CD4-positive, alpha-beta T cell treated with Interleukin-21 for 1 hour (primary cell): ENCODE measurements at regions not wholly inside any gene's neighbourhood (a gene's known extent, or its start where the extent isn't known, plus 50 kb on each side); places are given as distances from the start of the nearest gene placed in this dataset.

ENCODE experiments used
- DNase-seq: peaks from one replicate; pipeline ENCODE4 v3.0.0-alpha.2; 2020

GRCh38 chr13:106118050-106118449 is 417.4 kb downstream of the EFNB2 start:
- no peak for DNase-seq

- DNase-seq, result no peak
Measured at GRCh38 chr13:106117640-106118039, 417.8 kb downstream of the EFNB2 start.

GRCh38 chr13:106117035-106117434 is 418.4 kb downstream of the EFNB2 start:
- DNase-seq, result no peak

- DNase-seq, result no peak
Measured at GRCh38 chr13:106115081-106115480, 420.4 kb downstream of the EFNB2 start.

DNA sequence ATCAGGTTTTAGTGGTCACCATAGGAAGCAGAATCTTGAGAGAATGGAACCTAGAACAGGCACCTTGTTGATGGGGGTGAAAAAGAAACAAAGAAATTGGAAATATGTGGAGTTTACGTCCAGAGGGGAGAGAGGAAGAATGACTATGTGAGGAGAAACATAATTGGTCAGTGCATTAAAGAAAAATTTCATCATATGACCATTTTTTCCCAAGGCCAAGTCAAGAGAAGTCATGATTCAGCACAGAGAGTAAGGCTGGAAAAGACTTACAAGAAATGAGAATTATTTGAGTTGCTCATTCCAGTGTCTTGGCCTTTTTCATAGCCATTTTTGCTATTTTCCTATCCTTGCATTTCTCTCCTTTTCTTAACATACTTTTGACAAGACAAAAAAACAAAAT is 421.7 kb downstream of the EFNB2 start:
- no peak for DNase-seq

DNA sequence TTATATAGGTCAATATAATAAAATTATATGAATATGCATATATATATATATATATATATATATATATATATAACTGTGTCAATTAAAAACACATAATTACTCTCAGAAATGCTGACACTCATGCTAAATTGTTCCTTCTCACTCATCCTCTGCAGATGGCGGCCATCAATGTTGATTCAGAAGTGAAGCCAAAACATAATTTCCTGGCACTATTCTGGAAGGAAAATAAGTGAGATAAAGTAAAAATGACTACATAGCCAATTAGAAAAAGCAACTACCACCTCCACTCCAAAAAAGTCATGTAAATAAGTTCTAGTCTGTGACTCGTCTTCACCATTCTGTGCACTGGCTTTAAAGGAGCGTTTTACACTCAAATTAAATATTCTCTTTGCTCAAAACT is 423.3 kb downstream of the EFNB2 start:
- no peak for DNase-seq

GRCh38 chr13:106110241-106110855 is 425.1 kb downstream of the EFNB2 start:
- DNase-seq, result no peak

GRCh38 chr13:106109391-106109791 is 426.1 kb downstream of the EFNB2 start:
- DNase-seq, result no peak

GRCh38 chr13:106108346-106108745 is 427.1 kb downstream of the EFNB2 start:
- no peak for DNase-seq

DNA sequence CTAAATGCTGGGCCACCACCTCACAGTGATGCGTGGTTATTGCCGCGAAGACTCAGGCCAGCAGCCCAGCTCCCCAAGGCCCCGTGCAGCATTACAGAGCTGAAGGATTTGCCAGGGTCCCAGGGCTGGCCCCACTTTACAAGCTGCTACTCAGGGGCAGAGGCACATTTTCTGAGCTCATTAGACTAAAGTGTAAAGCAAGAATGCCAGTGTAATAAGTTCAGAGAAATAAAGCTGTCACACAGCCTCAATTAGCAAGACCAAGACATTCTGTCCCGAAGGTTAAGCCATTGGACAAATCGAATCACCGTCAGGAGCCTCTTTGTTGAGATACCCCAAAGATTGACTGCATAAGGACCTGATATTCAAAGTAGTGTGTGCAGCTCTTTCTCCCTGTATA is 428.4 kb downstream of the EFNB2 start:
- no peak for DNase-seq

- no peak for DNase-seq
Measured at GRCh38 chr13:106105153-106105552, 430.3 kb downstream of the EFNB2 start.

GRCh38 chr13:106104281-106104901 is 431.1 kb downstream of the EFNB2 start:
- no peak for DNase-seq

DNA sequence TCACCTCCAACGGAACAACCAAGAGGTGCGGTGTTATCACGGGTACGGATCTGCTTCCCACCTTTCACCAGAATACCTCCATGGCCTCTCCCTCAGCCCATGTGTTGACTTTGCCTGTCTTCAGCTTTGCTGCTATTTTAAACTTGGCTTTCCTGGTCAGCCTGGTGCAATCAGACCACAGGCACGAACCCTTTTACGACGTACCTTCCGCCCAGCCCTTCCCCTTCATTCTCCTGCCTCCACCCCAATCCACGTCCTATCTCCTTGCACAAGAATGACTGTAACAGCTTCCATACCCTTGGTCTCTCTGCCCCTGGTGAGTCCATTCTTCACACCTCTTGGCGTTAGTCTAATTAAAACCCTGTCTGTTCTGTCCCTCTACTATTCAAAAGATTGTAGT is 431.7 kb downstream of the EFNB2 start:
- no peak for DNase-seq

DNA sequence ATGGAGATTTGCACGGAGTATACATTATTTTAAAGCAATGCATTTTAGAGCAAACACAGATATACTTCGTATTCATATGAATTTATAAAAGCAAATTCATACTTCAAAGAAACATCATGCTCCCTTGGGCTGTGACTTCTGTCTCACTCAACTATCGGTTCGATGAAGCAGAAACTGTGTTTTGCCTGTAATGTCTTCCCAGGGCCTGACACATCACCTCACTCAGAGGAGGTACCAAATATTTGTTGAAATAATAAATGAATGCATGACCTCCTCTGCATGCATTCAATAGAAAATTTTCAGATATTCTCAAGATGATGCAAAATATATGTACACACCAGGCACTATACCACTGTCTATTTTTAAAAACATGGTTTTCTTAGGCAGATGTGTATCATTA is 432.7 kb downstream of the EFNB2 start:
- DNase-seq, result no peak

GRCh38 chr13:106101201-106101600 is 434.3 kb downstream of the EFNB2 start:
- DNase-seq, result no peak

DNA sequence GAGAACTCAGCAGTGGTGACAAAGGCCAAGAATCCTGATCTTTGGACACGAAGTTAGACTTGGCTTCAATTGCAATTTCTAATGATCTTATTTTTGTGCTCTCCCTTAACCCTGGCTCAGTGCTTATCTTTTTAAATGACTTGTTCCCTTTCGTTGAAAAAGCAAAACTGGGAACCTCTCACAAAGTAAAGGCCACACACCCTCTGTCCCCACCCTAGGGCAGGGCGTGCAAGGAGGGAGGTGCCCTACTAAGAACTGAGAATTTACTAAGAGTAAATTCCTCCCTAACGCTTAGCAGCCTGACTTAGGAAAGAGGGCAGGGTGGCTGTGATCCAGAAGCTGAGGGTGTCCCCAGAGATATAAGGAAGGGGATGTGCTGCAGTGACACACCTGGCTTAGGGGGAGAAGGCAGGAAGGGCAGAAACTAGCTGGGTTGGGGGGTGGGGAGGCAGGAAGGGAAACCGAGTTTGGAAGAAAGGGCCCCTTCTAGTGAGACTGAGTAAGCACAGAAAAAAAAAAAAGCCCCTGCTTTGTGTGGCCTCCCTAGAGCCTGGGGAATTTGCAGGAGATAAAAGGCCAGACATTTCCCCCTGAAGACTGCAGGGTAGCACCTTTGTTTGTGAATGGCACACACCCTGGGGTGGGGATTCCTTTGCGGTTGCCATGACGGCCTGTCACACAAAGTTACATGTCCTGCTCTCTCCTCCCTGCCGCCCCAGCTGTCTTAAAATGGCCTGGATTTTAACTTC is 435.1 kb downstream of the EFNB2 start:
- DNase-seq, result no peak

GRCh38 chr13:106099765-106100164 is 435.7 kb downstream of the EFNB2 start:
- DNase-seq, result no peak

DNA sequence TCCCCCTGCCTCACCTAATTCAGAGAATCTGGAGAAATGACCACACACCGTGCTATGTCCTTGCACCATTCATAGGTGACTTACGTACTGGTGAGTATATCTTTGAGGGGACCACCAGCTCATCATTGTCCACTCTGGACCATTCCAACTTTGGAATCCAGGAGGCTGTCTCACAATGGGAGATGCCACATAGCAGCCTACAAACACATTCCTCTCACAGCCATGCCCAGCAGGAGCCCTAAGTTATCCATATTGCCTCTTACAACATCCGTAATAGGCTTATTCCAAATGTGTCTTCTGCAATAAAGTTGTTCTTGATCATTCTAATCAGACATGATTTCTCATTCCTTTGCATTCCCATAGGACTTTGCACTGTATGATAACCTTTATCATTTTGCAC is 436.7 kb downstream of the EFNB2 start:
- no peak for DNase-seq

DNA sequence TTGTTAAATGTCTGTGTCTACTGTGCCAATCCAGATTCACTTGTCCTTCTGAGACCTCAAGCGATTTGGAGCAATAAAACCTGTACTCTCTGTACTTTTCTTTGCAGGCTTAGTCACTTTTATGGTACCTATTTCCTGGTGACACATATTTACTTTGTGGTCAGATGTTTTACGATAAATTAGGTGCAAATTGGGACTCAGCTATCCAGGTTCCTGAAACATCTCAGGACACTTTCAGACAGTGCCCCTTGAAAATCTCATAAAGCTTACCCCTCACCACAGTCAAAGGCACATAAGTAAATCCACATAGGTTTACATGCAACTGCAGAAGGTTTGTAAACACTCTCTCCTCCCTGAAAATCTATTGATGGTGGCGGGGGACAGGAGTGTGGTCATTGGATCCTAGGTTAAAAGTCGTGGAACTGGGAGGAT is 438.8 kb downstream of the EFNB2 start:
- no peak for DNase-seq

DNA sequence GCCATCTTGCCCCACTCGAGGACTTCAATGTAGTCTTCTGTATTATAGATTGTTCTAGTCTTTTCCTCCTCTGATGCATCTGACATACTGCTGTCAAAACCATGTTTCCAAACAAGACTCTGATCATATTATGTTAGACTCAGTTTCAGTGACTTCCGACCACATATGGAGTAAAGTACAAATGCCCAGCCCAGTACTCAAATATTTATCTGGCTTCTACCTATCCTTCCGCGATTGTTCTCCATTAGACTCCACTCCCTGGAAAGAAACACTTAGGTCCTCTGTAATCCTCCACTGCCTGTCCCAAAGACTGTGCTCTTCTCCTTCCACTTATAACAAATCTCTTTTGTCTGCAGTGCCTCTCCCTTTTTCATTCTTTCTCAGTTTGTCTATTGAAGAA is 439.5 kb downstream of the EFNB2 start:
- DNase-seq, result no peak

DNA sequence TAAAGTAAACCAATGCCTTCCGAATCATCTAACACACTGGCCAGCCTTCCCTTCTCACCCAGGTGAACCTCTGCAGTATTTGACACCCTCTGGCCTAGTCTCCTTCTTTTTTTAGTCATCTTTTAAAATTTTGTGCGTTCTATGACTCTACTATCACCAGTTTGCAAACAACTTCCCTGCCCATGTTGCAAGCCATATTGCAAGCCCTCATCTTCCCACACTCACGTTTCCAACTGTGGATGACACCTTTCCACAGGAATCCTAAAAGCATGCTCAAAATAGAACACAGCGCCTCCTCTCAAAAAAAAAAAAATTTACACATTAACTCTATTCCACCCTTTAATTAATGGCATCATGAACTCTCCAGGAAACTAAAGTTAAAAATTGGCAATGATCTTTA is 440.1 kb downstream of the EFNB2 start:
- no peak for DNase-seq

DNA sequence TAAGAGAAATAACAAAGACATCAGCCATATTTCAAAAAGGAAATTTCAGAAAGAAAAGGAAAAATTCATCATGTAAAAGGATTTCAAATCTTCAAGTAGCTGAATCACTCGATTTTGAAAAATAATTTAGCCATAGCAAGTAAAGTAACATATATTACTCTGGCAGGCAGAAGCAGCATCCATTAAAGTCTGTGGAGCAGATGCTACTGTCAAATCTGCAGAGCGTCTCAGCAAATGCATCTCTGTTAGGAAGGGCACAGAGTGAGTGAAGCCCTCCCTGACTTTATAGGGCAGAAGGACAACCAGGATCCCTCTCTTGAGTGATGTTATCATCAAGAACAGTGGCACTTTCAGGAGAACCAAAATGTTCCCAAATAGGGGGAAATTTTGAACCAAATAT is 445.5 kb downstream of the EFNB2 start:
- no peak for DNase-seq

DNA sequence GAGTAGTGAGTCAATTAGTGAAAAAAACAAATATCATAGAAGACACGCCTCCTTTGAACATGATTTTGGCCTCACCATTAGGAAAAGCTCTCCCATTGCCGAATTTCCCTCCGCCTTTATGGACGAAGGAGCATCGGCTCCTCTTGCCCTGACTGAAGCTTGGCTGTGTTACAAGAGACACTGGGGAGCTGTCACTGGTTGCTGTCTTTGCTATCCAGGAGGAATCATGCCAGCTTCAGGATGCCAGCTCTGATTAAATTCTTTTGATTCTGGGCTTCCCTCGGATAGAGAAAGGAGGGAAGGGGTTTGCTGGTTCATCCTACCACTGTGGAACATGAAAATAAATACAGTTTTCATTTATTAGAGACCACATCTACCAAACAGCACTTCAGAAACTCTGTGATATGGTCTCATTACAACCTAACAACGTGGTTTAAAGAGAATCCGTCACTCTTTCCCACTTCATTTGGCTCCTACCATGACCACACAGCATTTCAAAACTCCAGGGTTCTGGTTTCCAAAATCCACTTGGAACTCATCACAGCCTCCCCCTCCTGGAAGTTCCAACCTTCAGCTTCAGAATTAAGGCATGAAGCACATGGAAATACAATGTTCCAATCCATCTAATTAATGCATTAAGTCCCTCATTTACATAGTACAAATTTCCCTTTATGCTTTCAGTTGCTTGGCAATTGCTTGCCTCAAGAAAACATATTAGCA is 446.0 kb downstream of the EFNB2 start:
- DNase-seq, result no peak

GRCh38 chr13:106088085-106088484 is 447.4 kb downstream of the EFNB2 start:
- no peak for DNase-seq
